ENCODE measurements at regions not wholly inside any gene's neighbourhood (a gene's known extent, or its start where the extent isn't known, plus 50 kb on each side); places are given as distances from the start of the nearest gene placed in this dataset.

DNA sequence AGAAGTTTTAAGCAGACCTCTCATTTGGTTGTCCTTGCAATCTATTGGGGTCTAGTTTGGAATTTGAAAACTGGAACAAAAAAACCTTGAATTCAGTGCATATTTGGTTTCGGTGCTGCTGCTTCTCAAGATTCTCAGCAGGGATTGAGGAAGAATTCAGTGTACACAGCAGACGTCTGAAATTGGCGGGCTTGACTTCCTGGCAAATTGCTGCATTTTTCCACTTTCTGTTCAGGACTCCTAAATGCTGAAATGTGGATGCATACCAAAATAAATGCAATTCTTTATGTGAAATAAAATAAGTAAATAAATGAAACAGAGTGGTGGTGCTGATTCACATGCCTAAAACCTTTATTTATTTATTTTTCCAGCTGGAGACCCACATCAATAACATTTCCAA, 332.4 kb upstream of the KYNU start:
- TF ChIP-seq CTCF (IDR thresholded peaks at IDR 0.05; ENCODE audit: borderline replicate concordance), result no peak

GRCh38 chr2:142544173-142544572, 333.3 kb upstream of the KYNU start:
- Histone ChIP-seq H3K27me3 (ENCODE audit: low read depth) (no peaks in the 10 kb centered on the region), H3K9me3 (replicated peaks) (peaks cover 27% of the 10 kb centered on the region), H3K36me3 (no peaks in the 10 kb centered on the region), H3K4me3 (no peak overlapping the region), H3K4me1 (no peaks in the 10 kb centered on the region), H3K27ac (replicated peaks) (no peak overlapping the region)
- DNase-seq, result no peak
- intact Hi-C loops (cut with micrococcal nuclease), result no loop called here
- TF ChIP-seq CTCF (IDR thresholded peaks at IDR 0.05; ENCODE audit: borderline replicate concordance), result no peak

More for the DNA sequence above, 332.4 kb upstream of the KYNU start:
- Histone ChIP-seq H3K4me1 (no peaks in the 10 kb centered on the region), H3K27ac (replicated peaks) (no peak overlapping the region), H3K9me3 (replicated peaks) (peaks cover 35% of the 10 kb centered on the region), H3K27me3 (ENCODE audit: low read depth) (no peaks in the 10 kb centered on the region), H3K4me3 (no peak overlapping the region), H3K36me3 (no peaks in the 10 kb centered on the region)
- intact Hi-C loops (cut with micrococcal nuclease), result no loop called here
- DNase-seq, result no peak

- no peak for TF ChIP-seq CTCF (IDR thresholded peaks at IDR 0.05; ENCODE audit: borderline replicate concordance)
- intact Hi-C loops (cut with micrococcal nuclease), result no loop called here
- no peak for DNase-seq
- H3K4me1 ChIP-seq, result no peaks in the 10 kb centered on the region
- no peak overlapping the region for H3K27ac ChIP-seq (replicated peaks)
- peaks cover 10% of the 10 kb centered on the region for H3K9me3 ChIP-seq (replicated peaks)
- H3K27me3 ChIP-seq (ENCODE audit: low read depth), result no peaks in the 10 kb centered on the region
- H3K36me3 ChIP-seq, result no peaks in the 10 kb centered on the region
- no peak overlapping the region for H3K4me3 ChIP-seq
These were observed 335.0 kb upstream of the KYNU start for GRCh38 chr2:142542431-142542910.

GRCh38 chr2:142536966-142537365, 340.5 kb upstream of the KYNU start:
- no peak for DNase-seq
- H3K36me3 ChIP-seq, result no peaks in the 10 kb centered on the region
- no peak overlapping the region for H3K4me3 ChIP-seq
- TF ChIP-seq CTCF (IDR thresholded peaks at IDR 0.05; ENCODE audit: borderline replicate concordance), result no peak
- no peaks in the 10 kb centered on the region for H3K4me1 ChIP-seq
- intact Hi-C loops (cut with micrococcal nuclease), result no loop called here
- no peaks in the 10 kb centered on the region for H3K9me3 ChIP-seq (replicated peaks)
- H3K27me3 ChIP-seq (ENCODE audit: low read depth), result no peaks in the 10 kb centered on the region
- H3K27ac ChIP-seq (replicated peaks), result no peak overlapping the region

GRCh38 chr2:142536492-142536891, 341.0 kb upstream of the KYNU start:
- TF ChIP-seq CTCF (IDR thresholded peaks at IDR 0.05; ENCODE audit: borderline replicate concordance), result no peak
- intact Hi-C loops (cut with micrococcal nuclease), result no loop called here
- H3K4me3 ChIP-seq, result no peak overlapping the region
- no peaks in the 10 kb centered on the region for H3K4me1 ChIP-seq
- no peak for DNase-seq
- H3K27me3 ChIP-seq (ENCODE audit: low read depth), result no peaks in the 10 kb centered on the region
- H3K27ac ChIP-seq (replicated peaks), result no peak overlapping the region
- H3K9me3 ChIP-seq (replicated peaks), result no peaks in the 10 kb centered on the region
- H3K36me3 ChIP-seq, result no peaks in the 10 kb centered on the region

- TF ChIP-seq CTCF (IDR thresholded peaks at IDR 0.05; ENCODE audit: borderline replicate concordance), result no peak
- no peaks in the 10 kb centered on the region for H3K9me3 ChIP-seq (replicated peaks)
- no peak overlapping the region for H3K4me3 ChIP-seq
- H3K27me3 ChIP-seq (ENCODE audit: low read depth), result no peaks in the 10 kb centered on the region
- DNase-seq, result no peak
- no peaks in the 10 kb centered on the region for H3K36me3 ChIP-seq
- no peaks in the 10 kb centered on the region for H3K4me1 ChIP-seq
- intact Hi-C loops (cut with micrococcal nuclease), result no loop called here
- no peak overlapping the region for H3K27ac ChIP-seq (replicated peaks)
These were observed 342.2 kb upstream of the KYNU start for GRCh38 chr2:142535311-142535710.

Data from left ventricle myocardium inferior (tissue), 1 donor.